Natural killer cell (primary cell): ENCODE measurements at regions not wholly inside any gene's neighbourhood (a gene's known extent, or its start where the extent isn't known, plus 50 kb on each side); places are given as distances from the start of the nearest gene placed in this dataset.

Experiments
- ATAC-seq, 3 donors: fragments of 150-1000 bp in 2 of 3; fragments of 200-7000 bp in 1 of 3; cut with Tn5 transposase; 1 replicate in 1 of 3; 2 replicates in 2 of 3; pipeline ENCODE4 v1.10.0; 2021; ENCODE audit warnings: mild to moderate bottlenecking in 2 of 3, moderate library complexity in 2 of 3
- DNase-seq, 2 donors: peaks; one replicate each; pipeline versions ENCODE4 v3.0.0 to v3.0.0-alpha.2; 2013 to 2021; ENCODE audit warnings: mixed read lengths in 1 of 2
- H3K27ac ChIP-seq: one replicate; pipeline ENCODE4 v1.5.1; 2013; ENCODE audit warnings: mild to moderate bottlenecking, low read length
- H3K27me3 ChIP-seq: one replicate; pipeline ENCODE4 v1.6.1; 2013; ENCODE audit warnings: low read length; ENCODE audit not compliant: control insufficient read depth, insufficient read depth
- H3K36me3 ChIP-seq: one replicate; pipeline ENCODE4 v1.6.1; 2013; ENCODE audit warnings: low read length; ENCODE audit not compliant: control insufficient read depth, insufficient read depth
- H3K4me1 ChIP-seq: one replicate; pipeline ENCODE4 v1.6.1; 2013; ENCODE audit warnings: low read length; ENCODE audit not compliant: control insufficient read depth, insufficient read depth
- H3K4me3 ChIP-seq: one replicate; pipeline ENCODE4 v1.5.1; 2013; ENCODE audit warnings: low read length
- H3K9me3 ChIP-seq: one replicate; pipeline ENCODE4 v1.6.1; 2013; ENCODE audit warnings: low read length; ENCODE audit not compliant: control insufficient read depth, insufficient read depth
- H3K27ac Mint-ChIP-seq, 2 donors: one replicate each; pipeline ENCODE4 v1.8.0; 2022; ENCODE audit warnings: mild to moderate bottlenecking in 2 of 2, mixed read lengths in 2 of 2, moderate library complexity in 1 of 2
- H3K27me3 Mint-ChIP-seq, 2 donors: one replicate each; pipeline ENCODE4 v1.8.0; 2022; ENCODE audit warnings: low read depth in 2 of 2, mixed read lengths in 2 of 2
- H3K36me3 Mint-ChIP-seq: one replicate; pipeline ENCODE4 v1.8.0; 2022; ENCODE audit warnings: mixed read lengths
- H3K4me1 Mint-ChIP-seq, 2 donors: one replicate each; pipeline ENCODE4 v1.8.0; 2022; ENCODE audit warnings: mixed read lengths in 2 of 2
- H3K4me3 Mint-ChIP-seq: one replicate; pipeline ENCODE4 v1.8.0; 2022; ENCODE audit warnings: mild to moderate bottlenecking, moderate library complexity, mixed read lengths
- H3K9me3 Mint-ChIP-seq, 2 donors: one replicate each; pipeline ENCODE4 v1.8.0; 2022; ENCODE audit warnings: mixed read lengths in 2 of 2
- CTCF ChIP-seq: fragments of 200-600 bp; IDR thresholded peaks from one replicate; pipeline ENCODE4 v1.8.0; 2022; ENCODE audit warnings: antibody characterized with exemption
- WGBS: methylation state at CpG from one replicate; pipeline ENCODE4 v1.1.7; 2013; ENCODE audit warnings: missing lambda C conversion rate; ENCODE audit not compliant: insufficient coverage; 5-methylcytosine and 5-hydroxymethylcytosine counted together
- intact Hi-C: fragments of 100-400 bp; cut with micrococcal nuclease; formaldehyde crosslinking; loops from one replicate; pipeline ENCODE4 v1.14.2; 2022

GRCh38 chr18:53664575-53664974 lies 559.9 kb downstream of the MBD2 start:
- peaks cover 23 to 32% of the 10 kb centered on the region in 2 donors for H3K9me3 Mint-ChIP-seq
- DNase-seq (no peak), ATAC-seq (no peak)
- H3K4me1 ChIP-seq = no peaks in the 10 kb centered on the region
- no peaks in the 10 kb centered on the region for H3K27me3 Mint-ChIP-seq
- H3K27ac Mint-ChIP-seq = no peak overlapping the region
- H3K9me3 ChIP-seq = no peaks in the 10 kb centered on the region
- no peaks in the 10 kb centered on the region for H3K27me3 ChIP-seq
- no peak for TF ChIP-seq CTCF
- H3K27ac ChIP-seq = no peak overlapping the region
- no peaks in the 10 kb centered on the region for H3K36me3 ChIP-seq
- intact Hi-C loops = no loop called here
- H3K4me3 Mint-ChIP-seq = no peak overlapping the region
- H3K4me1 Mint-ChIP-seq = no peaks in the 10 kb centered on the region
- H3K4me3 ChIP-seq = no peak overlapping the region
- no peaks in the 10 kb centered on the region for H3K36me3 Mint-ChIP-seq

- Mint-ChIP-seq H3K4me1 (no peaks in the 10 kb centered on the region), H3K9me3 (peaks cover 26 to 28% of the 10 kb centered on the region in 2 donors), H3K4me3 (no peak overlapping the region), H3K27ac (no peak overlapping the region), H3K27me3 (no peaks in the 10 kb centered on the region), H3K36me3 (peaks cover 6% of the 10 kb centered on the region)
- no peaks in the 10 kb centered on the region for H3K36me3 ChIP-seq
- DNase-seq (no peak), ATAC-seq (no peak)
- 100% methylated on average over 1 of the region's 2 CpGs for WGBS
- H3K4me1 ChIP-seq = no peaks in the 10 kb centered on the region
- H3K9me3 ChIP-seq = no peaks in the 10 kb centered on the region
- intact Hi-C loops = no loop called here
- no peaks in the 10 kb centered on the region for H3K27me3 ChIP-seq
- TF ChIP-seq CTCF = no peak
- no peak overlapping the region for H3K27ac ChIP-seq
- no peak overlapping the region for H3K4me3 ChIP-seq
Observed at GRCh38 chr18:53660306-53660705, 564.2 kb downstream of the MBD2 start.

GRCh38 chr18:53657257-53657656 lies 567.2 kb downstream of the MBD2 start:
- WGBS = 38% methylated on average over 2 of the region's 2 CpGs
- no peaks in the 10 kb centered on the region for H3K27me3 Mint-ChIP-seq

More at GRCh38 chr18:53657257-53657656, 567.2 kb downstream of the MBD2 start:
- Histone ChIP-seq H3K27me3 (no peaks in the 10 kb centered on the region), H3K4me3 (no peak overlapping the region), H3K27ac (no peak overlapping the region), H3K36me3 (no peaks in the 10 kb centered on the region), H3K4me1 (no peaks in the 10 kb centered on the region), H3K9me3 (no peaks in the 10 kb centered on the region)
- TF ChIP-seq CTCF = no peak
- no peaks in the 10 kb centered on the region for H3K4me1 Mint-ChIP-seq
- H3K9me3 Mint-ChIP-seq = peaks cover 26 to 33% of the 10 kb centered on the region in 2 donors
- H3K4me3 Mint-ChIP-seq = no peak overlapping the region
- no peak overlapping the region for H3K27ac Mint-ChIP-seq
- ATAC-seq = no peak
- DNase-seq = no peak
- intact Hi-C loops = no loop called here
- peaks cover 6% of the 10 kb centered on the region for H3K36me3 Mint-ChIP-seq
